ENCODE measurements at regions not wholly inside any gene's neighbourhood (a gene's known extent, or its start where the extent isn't known, plus 50 kb on each side); places are given as distances from the start of the nearest gene placed in this dataset.

GRCh38 chr7:25829663-25830062, 322.3 kb upstream of the NFE2L3 start:
- TF ChIP-seq CTCF (IDR thresholded peaks at IDR 0.05; ENCODE audit: unreplicated experiment): no peak
- Mint-ChIP-seq H3K27ac (no peak overlapping the region), H3K4me1 (peaks cover 35% of the 10 kb centered on the region), H3K9me3 (peaks cover 14% of the 10 kb centered on the region), H3K36me3 (peaks cover 1% of the 10 kb centered on the region), H3K27me3 (ENCODE audit: low read depth) (no peaks in the 10 kb centered on the region), H3K4me3 (no peak overlapping the region)
- no peak for DNase-seq (ENCODE audit: low spot score in 2 of 2, unreplicated experiment in 2 of 2)

- no peak for DNase-seq (ENCODE audit: low spot score in 2 of 2, unreplicated experiment in 2 of 2)
- H3K27ac Mint-ChIP-seq: no peak overlapping the region
- TF ChIP-seq CTCF (IDR thresholded peaks at IDR 0.05; ENCODE audit: unreplicated experiment): no peak
- no peaks in the 10 kb centered on the region for H3K27me3 Mint-ChIP-seq (ENCODE audit: low read depth)
- H3K36me3 Mint-ChIP-seq: peaks cover 1% of the 10 kb centered on the region
- H3K4me3 Mint-ChIP-seq: no peak overlapping the region
- H3K4me1 Mint-ChIP-seq: peaks cover 35% of the 10 kb centered on the region
- H3K9me3 Mint-ChIP-seq: peaks cover 14% of the 10 kb centered on the region
These were observed 321.8 kb upstream of the NFE2L3 start for GRCh38 chr7:25830215-25830614.

GRCh38 chr7:25831062-25831691, 320.8 kb upstream of the NFE2L3 start:
- H3K4me1 Mint-ChIP-seq: peaks cover 35% of the 10 kb centered on the region

GRCh38 chr7:25831831-25832411, 320.1 kb upstream of the NFE2L3 start:
- H3K4me3 Mint-ChIP-seq: no peak overlapping the region
- TF ChIP-seq CTCF (IDR thresholded peaks at IDR 0.05; ENCODE audit: unreplicated experiment): no peak
- no peak for DNase-seq (ENCODE audit: low spot score in 2 of 2, unreplicated experiment in 2 of 2)
- H3K9me3 Mint-ChIP-seq: peaks cover 14% of the 10 kb centered on the region
- H3K36me3 Mint-ChIP-seq: peaks cover 1% of the 10 kb centered on the region
- H3K27me3 Mint-ChIP-seq (ENCODE audit: low read depth): no peaks in the 10 kb centered on the region
- H3K4me1 Mint-ChIP-seq: peaks cover 35% of the 10 kb centered on the region
- peak overlapping the region; percentile 64 for H3K27ac Mint-ChIP-seq

More at GRCh38 chr7:25831062-25831691, 320.8 kb upstream of the NFE2L3 start:
- Mint-ChIP-seq H3K36me3 (peaks cover 1% of the 10 kb centered on the region), H3K9me3 (peaks cover 14% of the 10 kb centered on the region), H3K4me3 (no peak overlapping the region), H3K27me3 (ENCODE audit: low read depth) (no peaks in the 10 kb centered on the region), H3K27ac (peak overlapping the region; percentile 45)
- no peak for TF ChIP-seq CTCF (IDR thresholded peaks at IDR 0.05; ENCODE audit: unreplicated experiment)
- no peak for DNase-seq (ENCODE audit: low spot score in 2 of 2, unreplicated experiment in 2 of 2)

GRCh38 chr7:25832456-25832855, 319.5 kb upstream of the NFE2L3 start:
- no peak overlapping the region for H3K4me3 Mint-ChIP-seq
- no peak for TF ChIP-seq CTCF (IDR thresholded peaks at IDR 0.05; ENCODE audit: unreplicated experiment)
- peaks cover 10% of the 10 kb centered on the region for H3K9me3 Mint-ChIP-seq
- H3K27ac Mint-ChIP-seq: peak overlapping the region; percentile 64
- H3K36me3 Mint-ChIP-seq: no peaks in the 10 kb centered on the region
- no peak for DNase-seq (ENCODE audit: low spot score in 2 of 2, unreplicated experiment in 2 of 2)
- peaks cover 35% of the 10 kb centered on the region for H3K4me1 Mint-ChIP-seq
- no peaks in the 10 kb centered on the region for H3K27me3 Mint-ChIP-seq (ENCODE audit: low read depth)

All from mesothelial cell of epicardium (in vitro differentiated cells).